Spleen (tissue), 11 donors: ENCODE measurements at regions not wholly inside any gene's neighbourhood (a gene's known extent, or its start where the extent isn't known, plus 50 kb on each side); places are given as distances from the start of the nearest gene placed in this dataset.

Source experiments
- DNase-seq: peaks from one replicate; pipeline ENCODE4 v3.0.0-alpha.2; 2020
- H3K27ac ChIP-seq, 8 donors: fragments of 200-600 bp; sonication (generic) in 7 of 8; 1 replicate in 4 of 8; 2 replicates in 4 of 8; pipeline versions ENCODE4 v1.5.0 to v1.8.0; 2016 to 2021; ENCODE audit warnings: inconsistent platforms in 4 of 8, mild to moderate bottlenecking in 4 of 8, moderate library complexity in 1 of 8
- H3K27me3 ChIP-seq, 7 donors: fragments of 200-600 bp; sonication (generic) in 6 of 7; replicated peaks in 1 of 7; 1 replicate in 4 of 7; 2 replicates in 3 of 7; pipeline versions ENCODE4 v1.5.0 to v1.8.0; 2016 to 2021; ENCODE audit warnings: inconsistent platforms in 3 of 7, mild to moderate bottlenecking in 1 of 7
- H3K36me3 ChIP-seq, 6 donors: fragments of 200-600 bp; sonication (generic) in 5 of 6; 1 replicate in 4 of 6; 2 replicates in 2 of 6; pipeline versions ENCODE4 v1.5.0 to v1.8.0; 2016 to 2021; ENCODE audit warnings: inconsistent platforms in 2 of 6
- H3K4me1 ChIP-seq, 6 donors: fragments of 200-600 bp; sonication (generic) in 5 of 6; 1 replicate in 3 of 6; 2 replicates in 3 of 6; pipeline versions ENCODE4 v1.5.0 to v1.8.0; 2016 to 2021; ENCODE audit warnings: inconsistent platforms in 3 of 6
- H3K4me3 ChIP-seq, 8 donors: fragments of 200-600 bp; sonication (generic) in 7 of 8; 1 replicate in 4 of 8; 2 replicates in 4 of 8; pipeline versions ENCODE4 v1.5.0 to v1.8.0; 2016 to 2021; ENCODE audit warnings: inconsistent platforms in 4 of 8, mild to moderate bottlenecking in 4 of 8, moderate library complexity in 2 of 8
- H3K9me3 ChIP-seq, 8 donors: fragments of 200-600 bp; sonication (generic) in 7 of 8; 1 replicate in 4 of 8; 2 replicates in 4 of 8; pipeline versions ENCODE4 v1.5.0 to v1.8.0; 2016 to 2021; ENCODE audit warnings: inconsistent platforms in 4 of 8
- CTCF ChIP-seq, 11 experiments: fragments of 200-600 bp in 7 of 11; fragments of 450-650 bp in 4 of 11; sonication (generic) in 4 of 11; IDR thresholded peaks in 8 of 11; conservative IDR thresholded peaks in 3 of 11; 1 replicate in 7 of 11; 2 replicates in 4 of 11; pipeline versions ENCODE4 v1.4.0 to v1.8.0; 2016 to 2021; ENCODE audit warnings: antibody characterized with exemption in 11 of 11, inconsistent platforms in 4 of 11, mild to moderate bottlenecking in 1 of 11
- POLR2A ChIP-seq, 3 donors: fragments of 450-650 bp; IDR thresholded peaks; one replicate each; pipeline ENCODE4 v1.5.1; 2017; ENCODE audit warnings: antibody characterized with exemption in 3 of 3, mild to moderate bottlenecking in 1 of 3
- POLR2AphosphoS5 ChIP-seq, 3 donors: sonication (generic); formaldehyde crosslinking; IDR thresholded peaks; one replicate each; pipeline ENCODE4 v1.5.1; 2017; ENCODE audit warnings: antibody characterized with exemption in 3 of 3
- WGBS, 5 donors: extraction: QIAGEN DNeasy Blood & Tissue Kit in 3 of 5; methylation state at CpG; one replicate each; pipeline versions ENCODE4 v1.1.5 to v1.1.7; 2013 to 2018; 5-methylcytosine and 5-hydroxymethylcytosine counted together
- intact Hi-C: fragments of 100-400 bp; cut with DNase I; formaldehyde crosslinking; loops from one replicate; pipeline ENCODE4 v1.15.0; 2023; ENCODE audit warnings: low total_unique reads
- donor health status: healthy with polysubstance abuse.
- donor health status: DM: no; HTN: no; CAD: no; lungs with moderate emphysema.
- donor health status: DM: no; HTN: no; CAD: no.
- donor health status: Bipolar disorder and iron deficiency.
- donor health status: healthy.
- donor health status: DM: no; HTN: no; CAD: no.
- donor health status: DM: yes; HTN: yes; CAD: no.

GRCh38 chr18:73544032-73544431, 603.6 kb downstream of the FBXO15 start:
- intact Hi-C loops = no loop called here
- TF ChIP-seq CTCF (IDR thresholded peaks at IDR 0.05 in 8 of 11, conservative IDR thresholded peaks at IDR 0.05 in 3 of 11) = no peak
- TF ChIP-seq POLR2A (IDR thresholded peaks at IDR 0.05) = no peak
- TF ChIP-seq POLR2AphosphoS5 (IDR thresholded peaks at IDR 0.05) = no peak

GRCh38 chr18:73535990-73536389, 611.6 kb downstream of the FBXO15 start:
- no peak overlapping the region for H3K4me3 ChIP-seq
- no peaks in the 10 kb centered on the region for H3K36me3 ChIP-seq
- TF ChIP-seq CTCF (IDR thresholded peaks at IDR 0.05 in 8 of 11, conservative IDR thresholded peaks at IDR 0.05 in 3 of 11) (no peak), POLR2AphosphoS5 (IDR thresholded peaks at IDR 0.05) (no peak), POLR2A (IDR thresholded peaks at IDR 0.05) (no peak)
- H3K4me1 ChIP-seq = no peaks in the 10 kb centered on the region
- H3K27ac ChIP-seq = no peak overlapping the region
- no peak for DNase-seq
- peaks cover 0 to 3% (median 0%) of the 10 kb centered on the region in 8 donors for H3K9me3 ChIP-seq
- 45 to 95% (median 92%) methylated on average over 1 of the region's 1 CpG for WGBS, 5 donors
- H3K27me3 ChIP-seq = no peaks in the 10 kb centered on the region
- intact Hi-C loops = no loop called here

More at GRCh38 chr18:73544032-73544431, 603.6 kb downstream of the FBXO15 start:
- Histone ChIP-seq H3K4me3 (no peak overlapping the region), H3K27me3 (no peaks in the 10 kb centered on the region), H3K9me3 (peaks cover 0 to 4% (median 0%) of the 10 kb centered on the region in 8 donors), H3K27ac (no peak overlapping the region), H3K36me3 (no peaks in the 10 kb centered on the region), H3K4me1 (no peaks in the 10 kb centered on the region)
- WGBS, 5 donors = 89 to 96% (median 94%) methylated on average over 1 of the region's 1 CpG
- DNase-seq = no peak

GRCh38 chr18:73535189-73535588, 612.4 kb downstream of the FBXO15 start:
- WGBS, 5 donors = 70 to 84% (median 78%) methylated on average over 6 of the region's 6 CpGs
- Histone ChIP-seq H3K4me1 (no peaks in the 10 kb centered on the region), H3K27me3 (no peaks in the 10 kb centered on the region), H3K27ac (no peak overlapping the region), H3K4me3 (no peak overlapping the region), H3K36me3 (no peaks in the 10 kb centered on the region), H3K9me3 (peaks cover 0 to 11% (median 0%) of the 10 kb centered on the region in 8 donors)
- DNase-seq = no peak
- TF ChIP-seq POLR2A (IDR thresholded peaks at IDR 0.05) (no peak), CTCF (IDR thresholded peaks at IDR 0.05 in 8 of 11, conservative IDR thresholded peaks at IDR 0.05 in 3 of 11) (no peak), POLR2AphosphoS5 (IDR thresholded peaks at IDR 0.05) (no peak)
- intact Hi-C loops = no loop called here

GRCh38 chr18:73531601-73532000, 616.0 kb downstream of the FBXO15 start:
- Histone ChIP-seq H3K4me3 (no peak overlapping the region), H3K4me1 (no peaks in the 10 kb centered on the region), H3K27ac (no peak overlapping the region), H3K27me3 (no peaks in the 10 kb centered on the region), H3K9me3 (peaks cover 0 to 12% (median 0%) of the 10 kb centered on the region in 8 donors), H3K36me3 (no peaks in the 10 kb centered on the region)
- 92 to 96% (median 93%) methylated on average over 3 of the region's 3 CpGs for WGBS, 5 donors
- no peak for DNase-seq
- no peak for TF ChIP-seq POLR2AphosphoS5 (IDR thresholded peaks at IDR 0.05)
- no peak for TF ChIP-seq CTCF (IDR thresholded peaks at IDR 0.05 in 8 of 11, conservative IDR thresholded peaks at IDR 0.05 in 3 of 11)
- no peak for TF ChIP-seq POLR2A (IDR thresholded peaks at IDR 0.05)
- intact Hi-C loops = no loop called here
